ENCODE measurements at regions not wholly inside any gene's neighbourhood (a gene's known extent, or its start where the extent isn't known, plus 50 kb on each side); places are given as distances from the start of the nearest gene placed in this dataset.

DNA sequence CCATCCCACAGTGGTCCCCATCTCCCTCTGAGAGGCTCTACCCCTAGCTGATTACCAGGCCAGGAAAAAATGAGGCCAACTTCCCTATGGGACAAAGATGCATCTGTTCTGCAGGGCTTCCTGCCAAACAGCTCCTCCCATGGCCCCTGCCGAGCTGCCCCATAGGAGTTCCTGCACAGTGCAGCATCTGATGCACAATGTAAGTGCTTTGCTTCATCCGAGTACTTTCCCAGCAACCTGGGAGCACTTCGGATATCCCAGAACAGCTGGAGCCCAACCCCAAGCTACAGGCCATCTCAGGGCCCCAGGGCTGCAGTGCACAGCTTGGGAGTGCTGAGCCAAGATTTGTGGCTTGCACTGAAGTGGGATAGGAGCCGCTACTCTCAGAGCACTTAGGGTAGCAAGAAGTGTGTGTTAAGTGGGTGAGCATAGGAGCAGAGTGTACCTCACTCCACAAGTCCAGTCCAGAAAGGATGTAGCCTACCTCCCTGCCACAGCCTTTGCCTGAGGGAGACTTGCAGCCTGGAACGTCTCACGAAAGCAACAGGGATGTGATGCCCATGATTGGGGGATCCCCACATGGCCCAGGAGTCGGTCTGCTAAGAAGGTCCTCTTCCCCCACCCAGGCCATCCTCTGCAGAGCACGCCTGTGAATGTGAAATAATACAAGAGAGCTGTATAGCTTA lies 209.6 kb upstream of the VWC2 start:
- Histone ChIP-seq H4K20me1 (ENCODE audit: insufficient read depth) (no peaks in the 10 kb centered on the region), H3K9ac (ENCODE audit: low read length) (no peak overlapping the region)
- intact Hi-C loops (cut with micrococcal nuclease) = no loop called here

DNA sequence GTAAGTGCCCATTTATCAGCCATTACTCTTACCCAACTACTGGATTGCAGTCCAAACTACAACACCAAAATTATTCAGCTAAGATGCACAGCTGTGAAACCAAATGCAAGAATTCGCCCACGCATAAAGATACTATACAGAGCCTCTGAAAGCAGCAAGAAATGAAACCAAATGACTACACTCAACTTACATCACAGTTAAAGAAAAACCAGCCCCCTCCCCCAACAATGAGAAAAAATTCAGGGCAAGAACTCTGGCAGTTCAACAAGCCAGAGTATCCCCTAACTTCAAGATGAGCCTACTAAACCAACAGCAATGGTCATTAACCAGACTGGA lies 209.1 kb upstream of the VWC2 start:
- no peak for ATAC-seq
- no peak overlapping the region for H3K4me3 ChIP-seq (replicated peaks in 1 of 2; ENCODE audit: low read depth in 1 of 2, low read length in 2 of 2)
- intact Hi-C loops (cut with micrococcal nuclease) = no loop called here
- ChIA-PET RAD21 (ENCODE audit: low non-redundant PET in 1 of 2, low total read pairs in 2 of 2, uncharacterized antibody in 2 of 2, unreplicated experiment in 2 of 2) (no interaction called here), CTCF (no interaction called here), POLR2A (no interaction called here)
- H3K9me2 ChIP-seq (ENCODE audit: insufficient read depth) = no peaks in the 10 kb centered on the region
- TF ChIP-seq EZH2 (IDR thresholded peaks at IDR 0.05) = no peak
- no peak overlapping the region for H2AFZ ChIP-seq (ENCODE audit: low read depth, low read length, poor library complexity, severe bottlenecking)
- no peaks in the 10 kb centered on the region for H3K27me3 ChIP-seq (ENCODE audit: insufficient read depth, low read length)
- H3K36me3 ChIP-seq (ENCODE audit: control insufficient read depth in 1 of 2, insufficient read depth in 2 of 2, low read length in 2 of 2) = no peaks in the 10 kb centered on the region
- no TSS peak for BruUV-seq (replicated peaks)
- H3K4me2 ChIP-seq (ENCODE audit: low read length) = no peak overlapping the region
- H3K27ac ChIP-seq (ENCODE audit: low read depth, low read length) = no peak overlapping the region
- H3K9me3 ChIP-seq (ENCODE audit: control insufficient read depth in 1 of 2, insufficient read depth in 1 of 2, low read depth in 1 of 2, low read length in 2 of 2) = peaks cover 22 to 24% of the 10 kb centered on the region in 2 experiments; a peak in 2 of 4 replicates
- H3K79me2 ChIP-seq (ENCODE audit: insufficient read depth, low read length) = no peaks in the 10 kb centered on the region
- DNase-seq (ENCODE audit: low read depth, low spot score) = no peak
- H4K20me1 ChIP-seq (ENCODE audit: insufficient read depth) = no peaks in the 10 kb centered on the region
- no peak overlapping the region for H3K9ac ChIP-seq (ENCODE audit: low read length)
- no peaks in the 10 kb centered on the region for H3K4me1 ChIP-seq (ENCODE audit: control insufficient read depth in 1 of 2, insufficient read depth in 2 of 2, low read length in 2 of 2)

More for the DNA sequence above, 209.6 kb upstream of the VWC2 start:
- ChIA-PET RAD21 (ENCODE audit: low non-redundant PET in 1 of 2, low total read pairs in 2 of 2, uncharacterized antibody in 2 of 2, unreplicated experiment in 2 of 2) (no interaction called here), POLR2A (no interaction called here), CTCF (no interaction called here)
- H3K4me1 ChIP-seq (ENCODE audit: control insufficient read depth in 1 of 2, insufficient read depth in 2 of 2, low read length in 2 of 2) = no peaks in the 10 kb centered on the region
- H2AFZ ChIP-seq (ENCODE audit: low read depth, low read length, poor library complexity, severe bottlenecking) = no peak overlapping the region
- no TSS peak for BruUV-seq (replicated peaks)
- DNase-seq (ENCODE audit: low read depth, low spot score) = no peak
- no peaks in the 10 kb centered on the region for H3K27me3 ChIP-seq (ENCODE audit: insufficient read depth, low read length)
- TF ChIP-seq ZFX (IDR thresholded peaks at IDR 0.05) = no peak
- TF ChIP-seq EZH2phosphoT487 (IDR thresholded peaks at IDR 0.05; ENCODE audit: borderline replicate concordance) = no peak
- no peak for TF ChIP-seq JUND (IDR thresholded peaks at IDR 0.05)
- no peak for TF ChIP-seq EGR1 (IDR thresholded peaks at IDR 0.05; ENCODE audit: low read depth)
- H3K4me3 ChIP-seq (replicated peaks in 1 of 2; ENCODE audit: low read depth in 1 of 2, low read length in 2 of 2) = no peak overlapping the region
- H3K4me2 ChIP-seq (ENCODE audit: low read length) = no peak overlapping the region
- ATAC-seq = no peak
- peaks cover 22 to 24% of the 10 kb centered on the region in 2 experiments; a peak in 2 of 4 replicates for H3K9me3 ChIP-seq (ENCODE audit: control insufficient read depth in 1 of 2, insufficient read depth in 1 of 2, low read depth in 1 of 2, low read length in 2 of 2)
- H3K27ac ChIP-seq (ENCODE audit: low read depth, low read length) = no peak overlapping the region
- H3K9me2 ChIP-seq (ENCODE audit: insufficient read depth) = no peaks in the 10 kb centered on the region
- no peaks in the 10 kb centered on the region for H3K79me2 ChIP-seq (ENCODE audit: insufficient read depth, low read length)
- H3K36me3 ChIP-seq (ENCODE audit: control insufficient read depth in 1 of 2, insufficient read depth in 2 of 2, low read length in 2 of 2) = no peaks in the 10 kb centered on the region
